ENCODE measurements at regions not wholly inside any gene's neighbourhood (a gene's known extent, or its start where the extent isn't known, plus 50 kb on each side); places are given as distances from the start of the nearest gene placed in this dataset.

DNA sequence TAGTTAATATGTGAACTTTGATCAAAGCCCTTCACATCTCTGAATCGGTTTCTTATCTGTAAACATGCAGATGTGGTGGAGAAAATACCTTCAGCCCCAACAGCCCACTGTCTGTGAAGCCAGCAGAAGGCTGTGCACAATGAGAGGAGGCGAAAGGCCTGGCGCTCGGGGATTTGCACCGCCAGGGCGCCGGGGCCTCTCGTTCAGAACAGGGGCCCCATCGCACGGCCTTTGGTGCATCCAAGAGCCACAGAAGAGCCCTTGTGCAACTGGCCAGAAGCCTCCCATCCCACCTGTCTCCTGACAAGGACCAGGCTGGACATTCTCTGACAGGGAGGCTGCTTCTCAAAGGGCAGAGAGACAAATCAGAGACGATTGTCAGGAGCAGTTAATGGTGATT, 407.2 kb upstream of the MYT1L start:
- Histone ChIP-seq H3K36me3 (ENCODE audit: insufficient read depth, insufficient read length, low read length) (no peaks in the 10 kb centered on the region), H3K9me3 (ENCODE audit: insufficient read depth, low read length) (no peaks in the 10 kb centered on the region), H3K9ac (ENCODE audit: insufficient read length, low read depth) (no peak overlapping the region), H3K27me3 (ENCODE audit: insufficient read depth, insufficient read length) (no peaks in the 10 kb centered on the region), H3K4me3 (ENCODE audit: insufficient read length, low read depth) (no peak overlapping the region), H3K4me1 (ENCODE audit: insufficient read depth, insufficient read length) (peaks cover 2% of the 10 kb centered on the region)
- no peak for TF ChIP-seq YY1 (IDR thresholded peaks at IDR 0.05; ENCODE audit: insufficient read depth, insufficient read length)
- no peak for TF ChIP-seq ZNF274 (IDR thresholded peaks at IDR 0.05; ENCODE audit: low read depth, low read length)
- no peak for TF ChIP-seq SUZ12 (IDR thresholded peaks at IDR 0.05; ENCODE audit: extremely low read depth, insufficient read depth, insufficient read length)
- no peak for DNase-seq (ENCODE audit: low read depth, low spot score)

DNA sequence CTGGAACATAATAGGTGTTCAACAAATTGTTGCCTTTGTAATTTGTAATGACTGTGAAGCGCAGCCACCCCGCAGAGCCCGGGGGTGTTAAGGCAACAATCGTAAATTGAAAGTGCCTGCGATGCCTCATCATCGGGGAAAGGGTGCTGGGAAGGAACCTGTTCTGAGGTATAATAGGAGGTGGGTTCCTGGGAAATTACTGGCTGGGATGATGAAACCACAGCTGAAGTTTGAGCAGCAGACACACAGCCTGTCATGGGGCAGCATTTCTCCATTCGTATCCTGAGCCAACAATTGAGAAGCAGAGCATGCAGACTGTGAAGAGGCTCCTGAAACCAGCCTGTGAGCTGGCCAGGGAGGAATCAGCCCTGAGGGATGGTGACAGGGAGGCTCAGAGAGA, 404.0 kb upstream of the MYT1L start:
- Histone ChIP-seq H3K9ac (ENCODE audit: insufficient read length, low read depth) (no peak overlapping the region), H3K4me1 (ENCODE audit: insufficient read depth, insufficient read length) (no peaks in the 10 kb centered on the region), H3K36me3 (ENCODE audit: insufficient read depth, insufficient read length, low read length) (no peaks in the 10 kb centered on the region), H3K9me3 (ENCODE audit: insufficient read depth, low read length) (no peaks in the 10 kb centered on the region), H3K27me3 (ENCODE audit: insufficient read depth, insufficient read length) (no peaks in the 10 kb centered on the region), H3K4me3 (ENCODE audit: insufficient read length, low read depth) (no peak overlapping the region)
- TF ChIP-seq YY1 (IDR thresholded peaks at IDR 0.05; ENCODE audit: insufficient read depth, insufficient read length) (no peak), ZNF274 (IDR thresholded peaks at IDR 0.05; ENCODE audit: low read depth, low read length) (no peak), SUZ12 (IDR thresholded peaks at IDR 0.05; ENCODE audit: extremely low read depth, insufficient read depth, insufficient read length) (no peak)
- no peak for DNase-seq (ENCODE audit: low read depth, low spot score)

DNA sequence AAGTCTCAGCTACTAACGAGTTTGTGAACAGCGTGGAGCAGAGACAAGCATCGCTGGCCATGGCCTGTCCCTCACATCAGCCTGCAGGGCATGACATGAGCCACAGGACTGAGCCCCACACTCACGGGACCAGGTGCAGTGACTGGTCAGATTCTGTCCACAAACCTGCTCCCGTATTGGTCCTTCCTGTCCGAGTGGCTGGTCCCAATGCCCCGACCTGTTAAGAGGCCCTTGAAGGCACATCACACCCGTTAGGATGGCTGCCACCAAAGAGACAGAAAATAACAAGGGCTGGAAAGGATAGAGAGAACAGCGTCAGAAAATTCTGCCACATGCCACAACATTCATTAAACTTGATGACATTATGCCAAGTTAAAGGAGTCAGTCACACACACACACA, 403.2 kb upstream of the MYT1L start:
- Histone ChIP-seq H3K36me3 (ENCODE audit: insufficient read depth, insufficient read length, low read length) (no peaks in the 10 kb centered on the region), H3K4me3 (ENCODE audit: insufficient read length, low read depth) (no peak overlapping the region), H3K4me1 (ENCODE audit: insufficient read depth, insufficient read length) (no peaks in the 10 kb centered on the region), H3K9me3 (ENCODE audit: insufficient read depth, low read length) (no peaks in the 10 kb centered on the region), H3K9ac (ENCODE audit: insufficient read length, low read depth) (no peak overlapping the region), H3K27me3 (ENCODE audit: insufficient read depth, insufficient read length) (no peaks in the 10 kb centered on the region)
- DNase-seq (ENCODE audit: low read depth, low spot score), result no peak
- TF ChIP-seq SUZ12 (IDR thresholded peaks at IDR 0.05; ENCODE audit: extremely low read depth, insufficient read depth, insufficient read length) (no peak), YY1 (IDR thresholded peaks at IDR 0.05; ENCODE audit: insufficient read depth, insufficient read length) (no peak), ZNF274 (IDR thresholded peaks at IDR 0.05; ENCODE audit: low read depth, low read length) (no peak)

DNA sequence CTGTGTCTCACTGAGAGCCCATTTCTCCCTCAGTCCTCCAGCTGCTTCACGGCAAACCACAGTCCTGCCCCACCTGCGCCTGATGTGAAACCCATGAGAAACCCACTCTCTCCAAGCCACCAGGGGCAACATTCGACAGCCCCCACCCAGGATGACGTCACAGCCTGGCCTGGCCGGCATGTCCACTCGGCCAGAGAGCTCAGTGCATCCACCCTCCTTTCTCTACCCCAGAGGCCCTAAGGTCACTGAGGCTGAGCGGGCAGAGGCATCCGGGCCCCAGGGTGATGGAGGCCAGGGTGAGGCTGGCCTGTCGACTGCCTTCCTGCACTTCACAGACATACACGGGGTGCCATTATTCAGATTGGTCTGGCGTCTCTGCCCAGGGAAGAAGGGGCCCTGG, 402.7 kb upstream of the MYT1L start:
- DNase-seq (ENCODE audit: low read depth, low spot score), result no peak
- Histone ChIP-seq H3K36me3 (ENCODE audit: insufficient read depth, insufficient read length, low read length) (no peaks in the 10 kb centered on the region), H3K27me3 (ENCODE audit: insufficient read depth, insufficient read length) (no peaks in the 10 kb centered on the region), H3K4me3 (ENCODE audit: insufficient read length, low read depth) (no peak overlapping the region), H3K4me1 (ENCODE audit: insufficient read depth, insufficient read length) (no peaks in the 10 kb centered on the region), H3K9ac (ENCODE audit: insufficient read length, low read depth) (no peak overlapping the region), H3K9me3 (ENCODE audit: insufficient read depth, low read length) (no peaks in the 10 kb centered on the region)
- no peak for TF ChIP-seq SUZ12 (IDR thresholded peaks at IDR 0.05; ENCODE audit: extremely low read depth, insufficient read depth, insufficient read length)
- TF ChIP-seq ZNF274 (IDR thresholded peaks at IDR 0.05; ENCODE audit: low read depth, low read length), result no peak
- TF ChIP-seq YY1 (IDR thresholded peaks at IDR 0.05; ENCODE audit: insufficient read depth, insufficient read length), result no peak

DNA sequence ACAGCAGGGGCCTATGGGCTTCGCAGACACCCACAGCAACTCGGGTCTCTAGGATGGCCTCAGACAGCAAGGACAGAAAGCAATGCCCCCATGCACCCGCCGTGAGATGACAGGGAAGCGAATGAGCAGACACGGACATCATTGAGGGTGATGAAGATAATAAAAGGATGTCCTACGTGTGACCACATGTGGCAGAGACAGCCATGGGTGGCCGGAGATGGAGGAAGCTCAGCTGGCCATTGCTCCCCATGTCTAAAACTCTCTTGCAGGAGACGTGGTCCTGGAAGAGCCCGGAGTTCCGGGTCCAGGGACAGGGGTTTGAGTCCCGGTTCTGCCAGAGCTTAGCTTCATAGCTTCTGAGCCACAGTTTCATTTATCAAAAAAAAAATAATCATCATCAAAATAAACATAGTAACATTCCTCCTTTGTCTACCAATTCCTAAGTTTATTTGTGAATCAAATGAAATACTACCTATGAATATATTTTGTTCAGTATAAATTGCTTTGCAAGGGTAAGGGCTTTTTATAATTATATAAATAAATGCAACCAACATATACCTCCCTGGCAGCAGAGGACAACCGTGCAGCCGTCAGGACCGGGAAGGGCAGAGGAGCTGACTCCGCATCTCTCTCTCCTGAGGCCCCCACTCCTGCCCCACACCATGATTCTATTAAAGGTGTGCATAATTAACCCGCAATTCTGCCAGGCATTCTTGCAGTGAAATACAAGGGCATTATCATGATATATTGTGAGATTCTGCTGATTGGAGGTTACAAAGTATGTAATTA, 401.4 kb upstream of the MYT1L start:
- H3K4me1 ChIP-seq (ENCODE audit: insufficient read depth, insufficient read length), result peaks cover 4% of the 10 kb centered on the region
- no peaks in the 10 kb centered on the region for H3K9me3 ChIP-seq (ENCODE audit: insufficient read depth, low read length)
- no peak overlapping the region for H3K4me3 ChIP-seq (ENCODE audit: insufficient read length, low read depth)
- no peak for DNase-seq (ENCODE audit: low read depth, low spot score)
- TF ChIP-seq YY1 (IDR thresholded peaks at IDR 0.05; ENCODE audit: insufficient read depth, insufficient read length), result no peak
- TF ChIP-seq SUZ12 (IDR thresholded peaks at IDR 0.05; ENCODE audit: extremely low read depth, insufficient read depth, insufficient read length), result no peak
- TF ChIP-seq ZNF274 (IDR thresholded peaks at IDR 0.05; ENCODE audit: low read depth, low read length), result no peak
- no peak overlapping the region for H3K9ac ChIP-seq (ENCODE audit: insufficient read length, low read depth)
- H3K36me3 ChIP-seq (ENCODE audit: insufficient read depth, insufficient read length, low read length), result no peaks in the 10 kb centered on the region
- no peaks in the 10 kb centered on the region for H3K27me3 ChIP-seq (ENCODE audit: insufficient read depth, insufficient read length)

DNA sequence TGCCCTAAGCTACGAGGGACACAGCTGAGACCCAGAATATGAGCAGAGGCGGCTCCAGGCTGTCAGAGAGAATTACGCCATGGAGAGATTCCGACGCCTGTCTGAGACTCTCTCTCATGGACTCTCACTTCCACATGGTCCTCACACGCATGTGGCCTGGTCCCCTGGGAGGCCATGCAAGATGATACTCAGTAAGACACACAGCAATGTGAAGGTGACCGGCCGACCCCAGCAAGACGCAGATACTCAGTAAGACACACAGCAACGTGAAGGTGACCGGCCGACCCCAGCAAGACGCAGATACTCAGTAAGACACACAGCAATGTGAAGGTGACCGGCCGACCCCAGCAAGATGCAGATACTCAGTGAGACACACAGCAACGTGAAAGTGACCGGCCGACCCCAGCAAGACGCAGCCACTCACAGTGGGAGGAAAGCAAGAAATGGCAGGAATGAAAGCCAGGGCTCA, 400.8 kb upstream of the MYT1L start:
- DNase-seq (ENCODE audit: low read depth, low spot score), result no peak
- H3K27me3 ChIP-seq (ENCODE audit: insufficient read depth, insufficient read length), result no peaks in the 10 kb centered on the region
- H3K9ac ChIP-seq (ENCODE audit: insufficient read length, low read depth), result no peak overlapping the region

DNA sequence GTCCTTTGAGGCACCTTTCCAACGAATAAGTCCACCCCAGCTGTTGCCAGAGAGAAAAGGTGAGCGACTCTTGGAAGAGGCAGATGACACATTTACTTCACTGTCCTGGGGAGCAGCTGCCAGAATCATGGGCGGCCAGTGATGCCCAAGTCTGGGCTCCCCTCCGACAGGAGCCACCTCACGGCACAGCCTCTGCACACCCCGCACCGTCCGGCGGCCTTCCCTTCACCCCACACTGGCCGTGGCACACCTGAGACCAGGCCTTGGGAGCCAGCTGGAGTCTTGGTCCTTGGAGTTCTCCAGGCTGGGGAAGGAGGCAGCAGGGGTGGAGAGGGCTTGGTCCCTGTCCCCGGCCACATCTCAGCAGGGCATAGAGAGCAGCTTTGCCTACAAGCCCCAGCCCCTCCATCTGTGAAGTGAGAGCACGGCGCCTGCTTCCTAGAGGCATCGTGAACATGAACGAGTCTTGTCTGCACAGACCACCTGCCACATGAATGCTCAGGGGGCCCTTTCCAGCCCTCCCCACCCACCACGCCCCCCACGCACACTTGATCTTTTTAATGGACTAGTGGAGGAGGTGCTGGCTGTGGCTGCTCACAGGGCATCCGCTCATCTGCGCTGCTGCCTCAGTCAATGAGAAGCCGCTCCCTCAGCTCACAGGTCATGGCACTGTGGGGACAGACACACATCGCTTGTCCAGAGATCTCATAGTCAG, 400.2 kb upstream of the MYT1L start:
- H3K4me3 ChIP-seq (ENCODE audit: insufficient read length, low read depth), result no peak overlapping the region
- no peaks in the 10 kb centered on the region for H3K9me3 ChIP-seq (ENCODE audit: insufficient read depth, low read length)
- H3K36me3 ChIP-seq (ENCODE audit: insufficient read depth, insufficient read length, low read length), result no peaks in the 10 kb centered on the region
- peaks cover 4% of the 10 kb centered on the region for H3K4me1 ChIP-seq (ENCODE audit: insufficient read depth, insufficient read length)
- H3K27me3 ChIP-seq (ENCODE audit: insufficient read depth, insufficient read length), result no peaks in the 10 kb centered on the region
- DNase-seq (ENCODE audit: low read depth, low spot score), result no peak
- H3K9ac ChIP-seq (ENCODE audit: insufficient read length, low read depth), result no peak overlapping the region
- TF ChIP-seq YY1 (IDR thresholded peaks at IDR 0.05; ENCODE audit: insufficient read depth, insufficient read length), result no peak
- TF ChIP-seq SUZ12 (IDR thresholded peaks at IDR 0.05; ENCODE audit: extremely low read depth, insufficient read depth, insufficient read length), result no peak
- no peak for TF ChIP-seq ZNF274 (IDR thresholded peaks at IDR 0.05; ENCODE audit: low read depth, low read length)

More for the DNA sequence above, 400.8 kb upstream of the MYT1L start:
- Histone ChIP-seq H3K4me1 (ENCODE audit: insufficient read depth, insufficient read length) (peaks cover 4% of the 10 kb centered on the region), H3K36me3 (ENCODE audit: insufficient read depth, insufficient read length, low read length) (no peaks in the 10 kb centered on the region), H3K4me3 (ENCODE audit: insufficient read length, low read depth) (no peak overlapping the region), H3K9me3 (ENCODE audit: insufficient read depth, low read length) (no peaks in the 10 kb centered on the region)
- no peak for TF ChIP-seq SUZ12 (IDR thresholded peaks at IDR 0.05; ENCODE audit: extremely low read depth, insufficient read depth, insufficient read length)
- no peak for TF ChIP-seq ZNF274 (IDR thresholded peaks at IDR 0.05; ENCODE audit: low read depth, low read length)
- TF ChIP-seq YY1 (IDR thresholded peaks at IDR 0.05; ENCODE audit: insufficient read depth, insufficient read length), result no peak

Data from NT2/D1 (cell line).